OCI-M1 (cell line): ENCODE measurements at regions not wholly inside any gene's neighbourhood (a gene's known extent, or its start where the extent isn't known, plus 50 kb on each side); places are given as distances from the start of the nearest gene placed in this dataset.

Experiments
- DNase-seq: peaks from one replicate; lab custom pipeline; 2025; lab: John Stamatoyannopoulos, UW

DNA sequence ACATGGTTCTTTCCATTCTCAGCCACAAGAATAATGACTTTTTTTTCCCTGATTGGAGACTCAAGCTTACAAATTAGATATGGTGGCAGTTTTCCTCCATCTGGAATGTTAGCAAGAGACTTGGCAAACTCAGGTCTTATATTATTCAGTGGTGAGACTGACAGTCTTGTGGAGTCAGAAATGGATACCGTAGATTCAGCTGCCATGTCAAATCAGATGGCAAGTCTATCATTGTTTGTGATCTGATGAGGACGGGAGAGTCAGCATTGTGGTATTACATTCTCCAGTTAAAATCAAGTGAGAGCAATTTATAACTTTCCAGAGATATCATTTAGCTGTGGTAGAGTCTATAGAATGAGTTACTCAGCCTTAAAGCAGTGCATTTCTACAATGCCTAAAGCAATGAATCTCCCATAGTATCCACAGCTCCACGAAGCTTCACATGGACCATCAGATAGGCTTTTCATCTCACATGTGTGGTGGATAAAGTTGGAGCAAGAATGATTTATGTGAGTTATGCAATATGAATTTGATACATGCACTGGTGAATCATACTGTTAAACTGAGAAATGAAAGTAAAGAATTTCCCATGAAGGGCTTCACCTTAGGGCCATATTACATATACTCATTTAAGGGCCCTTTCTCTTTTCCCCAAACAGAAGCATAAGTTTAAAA lies 430.6 kb downstream of the ZNF608 start:
- DNase-seq: no peak

- no peak for DNase-seq
These were observed 436.0 kb downstream of the ZNF608 start for GRCh38 chr5:124310453-124310852.

- no peak for DNase-seq
These were observed 437.0 kb downstream of the ZNF608 start for GRCh38 chr5:124309241-124309980.

DNA sequence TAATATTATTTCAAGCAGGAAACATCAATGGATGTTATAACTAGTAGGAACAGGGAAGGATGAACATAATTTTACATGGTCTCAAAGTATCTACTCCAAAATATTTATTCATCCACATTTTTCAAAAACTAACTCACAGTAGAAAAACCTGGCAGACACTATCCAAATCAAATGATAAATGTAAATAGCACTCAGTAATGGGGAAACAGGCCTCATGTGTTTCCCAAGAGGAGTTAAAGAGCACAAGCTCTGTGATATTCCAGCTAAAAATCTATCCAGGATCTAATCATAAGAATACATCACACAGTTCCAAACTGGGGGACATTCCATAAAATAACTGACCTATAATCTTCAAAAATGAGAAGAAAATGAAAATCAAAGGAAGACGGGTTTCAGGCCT lies 443.1 kb downstream of the ZNF608 start:
- no peak for DNase-seq

GRCh38 chr5:124302533-124302932 lies 443.9 kb downstream of the ZNF608 start:
- no peak for DNase-seq

- DNase-seq: no peak
These were observed 444.6 kb downstream of the ZNF608 start for GRCh38 chr5:124301850-124302249.

DNA sequence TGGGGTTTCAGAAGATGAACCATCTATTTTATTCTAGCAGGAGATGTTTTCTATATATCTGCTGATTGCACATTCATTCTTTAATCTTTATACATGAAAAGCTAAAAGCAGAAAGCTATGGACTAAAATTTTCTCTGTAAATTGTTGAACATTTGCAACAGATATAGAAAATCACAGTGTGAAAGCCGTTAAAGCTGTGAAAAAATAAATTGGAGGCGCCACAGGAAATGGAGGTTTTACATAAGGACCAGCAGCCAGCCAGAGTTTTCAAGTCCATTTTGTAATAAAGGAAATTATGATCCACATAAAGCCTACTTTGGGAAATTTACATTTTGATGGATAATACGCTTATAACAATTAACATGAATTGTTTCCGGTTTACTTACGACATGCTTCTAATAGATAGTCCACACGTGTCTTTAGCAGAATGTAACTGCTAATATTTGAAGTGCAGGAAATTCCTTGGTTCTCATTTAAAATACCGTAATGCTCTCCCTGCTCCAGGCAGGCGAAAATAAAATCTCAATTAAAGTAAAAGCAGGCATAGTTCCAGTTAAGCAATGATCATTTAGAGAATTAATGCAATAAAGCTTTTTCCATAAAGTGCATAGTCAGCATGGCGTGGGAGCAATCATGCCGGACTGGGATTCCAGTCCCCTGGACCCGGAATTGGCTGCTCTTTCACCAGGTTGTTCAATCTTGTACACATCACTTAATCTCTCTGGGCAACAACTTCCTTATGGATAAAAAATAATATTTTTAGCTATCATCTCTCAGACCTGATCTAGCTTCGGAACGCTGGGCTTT lies 445.4 kb downstream of the ZNF608 start:
- DNase-seq: no peak

DNA sequence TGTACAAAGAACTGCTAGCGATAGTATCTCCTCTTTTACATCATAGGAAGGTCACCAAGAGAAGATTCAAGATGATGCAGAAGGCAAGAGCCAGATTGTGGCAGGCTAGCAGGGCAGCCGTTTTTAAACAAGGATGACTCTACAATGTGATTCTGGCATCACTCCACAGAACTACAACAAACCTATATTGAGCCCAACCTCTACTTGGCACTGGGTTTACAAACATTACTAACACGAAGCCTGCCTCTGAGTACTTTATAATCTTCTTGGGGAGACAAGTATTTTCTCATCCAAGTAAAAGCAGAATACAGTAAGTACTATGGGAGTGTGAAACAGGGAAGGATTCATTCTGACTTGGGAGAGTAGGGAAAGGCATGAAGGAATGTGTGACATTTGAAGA lies 448.6 kb downstream of the ZNF608 start:
- DNase-seq: no peak

DNA sequence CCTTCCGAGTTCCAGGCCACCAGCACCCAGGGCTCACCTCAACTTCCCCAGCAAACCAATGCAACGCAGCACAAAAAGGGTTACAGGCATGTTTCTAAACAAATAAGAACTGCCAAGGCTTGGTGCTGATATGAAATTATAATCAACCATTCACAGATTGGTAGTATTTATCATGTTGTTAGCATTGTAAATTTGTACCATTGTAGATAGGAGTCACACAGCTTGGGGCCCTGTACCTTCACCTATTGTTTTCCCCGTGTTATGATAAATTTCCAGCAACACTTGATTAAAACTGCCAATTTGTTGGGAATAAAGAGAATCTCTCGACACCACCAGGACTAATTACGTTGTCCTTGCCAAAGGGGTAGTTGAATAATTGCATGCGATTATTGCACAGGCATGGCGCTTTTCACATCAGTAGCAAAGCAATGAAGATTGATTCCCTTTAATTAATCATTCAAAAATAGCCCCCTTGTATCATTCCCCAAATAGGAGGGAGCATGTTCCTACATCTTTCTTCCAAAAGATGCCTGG lies 454.1 kb downstream of the ZNF608 start:
- DNase-seq: no peak

- DNase-seq: no peak
These were observed 456.7 kb downstream of the ZNF608 start for GRCh38 chr5:124289641-124290311.

- DNase-seq: no peak
These were observed 457.3 kb downstream of the ZNF608 start for GRCh38 chr5:124289130-124289529.

GRCh38 chr5:124287813-124288212 lies 458.6 kb downstream of the ZNF608 start:
- DNase-seq: no peak

- no peak for DNase-seq
These were observed 460.7 kb downstream of the ZNF608 start for GRCh38 chr5:124285733-124286132.

- DNase-seq: no peak
These were observed 461.4 kb downstream of the ZNF608 start for GRCh38 chr5:124285071-124285470.

- DNase-seq: no peak
These were observed 463.4 kb downstream of the ZNF608 start for GRCh38 chr5:124283031-124283430.

GRCh38 chr5:124280079-124280478 lies 466.4 kb downstream of the ZNF608 start:
- DNase-seq: no peak

DNA sequence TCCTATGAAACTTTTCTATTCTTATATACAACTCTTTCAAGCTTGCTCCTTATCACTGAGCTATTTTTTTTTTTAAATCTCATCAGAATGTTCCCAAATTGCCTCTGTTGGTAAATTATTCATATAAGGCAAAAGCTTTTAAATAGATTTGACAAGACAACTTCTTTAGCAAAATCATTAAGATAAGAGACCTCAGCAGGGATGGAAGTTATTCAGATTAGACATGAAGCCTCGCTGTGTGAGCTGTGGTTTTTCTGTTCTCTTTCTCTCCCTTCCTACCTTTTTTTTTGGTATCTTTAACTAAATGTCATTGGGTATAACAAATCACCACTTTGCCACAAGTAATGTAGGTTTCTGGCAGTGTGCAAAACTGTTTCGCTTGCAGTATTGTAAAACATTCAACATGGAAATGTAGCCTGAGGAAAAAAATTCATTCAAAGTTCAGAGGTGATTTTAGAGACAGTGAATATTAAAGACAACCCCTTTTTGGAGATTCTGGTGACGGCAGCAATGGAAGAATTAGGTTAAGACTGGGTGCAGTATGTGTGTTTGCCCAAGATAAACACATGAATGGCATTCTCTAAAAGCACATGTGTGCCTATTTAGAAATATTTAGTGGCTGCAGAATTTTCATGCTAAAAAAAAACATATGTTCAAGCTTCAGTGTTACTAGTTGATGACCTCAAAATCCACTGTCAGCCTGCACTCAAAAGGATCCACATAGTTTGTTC lies 467.1 kb downstream of the ZNF608 start:
- no peak for DNase-seq

DNA sequence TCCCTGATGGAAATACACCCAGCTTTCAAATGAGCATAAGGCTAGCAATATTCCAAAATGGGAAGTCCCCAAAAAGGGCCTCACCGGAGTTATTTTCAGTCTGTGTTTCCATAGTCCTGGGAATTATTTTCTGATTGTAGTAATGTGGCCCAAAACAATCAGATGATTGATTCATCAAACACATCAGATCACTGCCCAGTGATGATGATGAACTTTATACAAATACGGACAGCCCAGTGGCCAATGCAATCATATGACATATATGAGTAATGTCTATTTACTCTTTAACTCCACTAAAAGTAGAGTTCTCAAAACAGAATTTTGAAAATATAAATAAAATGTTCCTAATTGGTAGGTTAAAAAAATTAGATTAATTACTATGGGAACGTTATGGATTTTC lies 467.8 kb downstream of the ZNF608 start:
- no peak for DNase-seq

- no peak for DNase-seq
These were observed 468.5 kb downstream of the ZNF608 start for GRCh38 chr5:124277767-124278545.

- DNase-seq: no peak
These were observed 470.3 kb downstream of the ZNF608 start for GRCh38 chr5:124276166-124276565.

DNA sequence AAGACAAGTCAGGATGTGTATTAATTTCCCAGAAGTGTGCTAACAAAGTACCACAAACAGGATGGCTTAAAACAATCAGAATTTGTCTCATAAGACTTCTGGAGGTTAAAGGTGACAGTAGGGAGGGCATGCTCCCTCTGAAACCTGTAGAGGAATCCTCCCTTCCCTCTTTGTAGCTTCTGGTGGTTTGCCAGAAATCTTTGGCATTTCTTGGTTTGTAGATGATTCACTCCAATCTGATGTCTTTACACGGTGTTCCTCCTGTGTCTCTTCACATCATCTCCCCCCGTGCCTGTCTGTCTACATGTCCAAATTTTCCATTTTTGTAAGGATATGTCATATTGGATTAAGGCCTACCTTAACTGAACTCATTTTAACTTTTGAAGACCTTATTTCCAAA lies 471.5 kb downstream of the ZNF608 start:
- DNase-seq: no peak
